Osteocyte (in vitro differentiated cells): ENCODE measurements at regions not wholly inside any gene's neighbourhood (a gene's known extent, or its start where the extent isn't known, plus 50 kb on each side); places are given as distances from the start of the nearest gene placed in this dataset.
"Not testable (repeated sequence)": the region's sequence is repeated elsewhere in the genome, so short reads cannot be mapped to it uniquely, and the experiment has no call there.

Experiments
- DNase-seq: peaks from one replicate; pipeline ENCODE4 v3.0.0; 2021; ENCODE audit warnings: mixed read lengths; ENCODE audit not compliant: unreplicated experiment; ENCODE audit errors: extremely low spot score
- H3K27ac Mint-ChIP-seq: one replicate; pipeline ENCODE4 v1.8.0; 2021; ENCODE audit warnings: mild to moderate bottlenecking, mixed read lengths; ENCODE audit not compliant: unreplicated experiment
- H3K27me3 Mint-ChIP-seq: one replicate; pipeline ENCODE4 v1.8.0; 2021; ENCODE audit warnings: mixed read lengths; ENCODE audit not compliant: unreplicated experiment
- H3K36me3 Mint-ChIP-seq: one replicate; pipeline ENCODE4 v1.8.0; 2021; ENCODE audit warnings: mixed read lengths; ENCODE audit not compliant: unreplicated experiment
- H3K4me1 Mint-ChIP-seq: one replicate; pipeline ENCODE4 v1.8.0; 2021; ENCODE audit warnings: mixed read lengths; ENCODE audit not compliant: unreplicated experiment
- H3K4me3 Mint-ChIP-seq: one replicate; pipeline ENCODE4 v1.8.0; 2021; ENCODE audit warnings: mild to moderate bottlenecking, moderate library complexity, mixed read lengths; ENCODE audit not compliant: unreplicated experiment
- H3K9me3 Mint-ChIP-seq: one replicate; pipeline ENCODE4 v1.8.0; 2021; ENCODE audit warnings: mixed read lengths; ENCODE audit not compliant: unreplicated experiment
- CTCF ChIP-seq: fragments of 200-600 bp; sonication (generic); IDR thresholded peaks from 2 replicates; pipeline ENCODE4 v1.5.0; 2021; ENCODE audit warnings: antibody characterized with exemption, mild to moderate bottlenecking, moderate library complexity

DNA sequence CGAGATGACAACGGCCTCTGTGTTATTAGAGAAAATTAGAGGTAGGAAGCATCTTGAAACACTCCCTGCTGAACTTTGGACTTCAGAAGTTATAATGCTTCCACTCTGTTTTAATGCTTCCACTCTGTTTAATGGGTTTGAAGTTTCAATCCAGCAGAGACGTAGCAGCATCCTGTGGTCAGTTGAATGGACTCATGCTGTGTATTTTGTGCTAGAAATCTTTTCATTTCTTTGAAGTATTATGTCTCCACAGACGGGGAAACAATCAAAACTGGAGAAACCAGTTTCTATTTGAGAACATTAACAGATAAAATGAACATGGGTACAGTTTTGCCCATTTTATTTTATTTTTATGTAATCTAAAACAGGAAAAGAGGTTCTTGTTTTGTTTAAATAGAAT lies 1736.2 kb downstream of the SLITRK5 start:
- no peak for DNase-seq
- H3K4me3 Mint-ChIP-seq: no peak overlapping the region
- H3K36me3 Mint-ChIP-seq: no peaks in the 10 kb centered on the region
- no peaks in the 10 kb centered on the region for H3K4me1 Mint-ChIP-seq
- TF ChIP-seq CTCF: no peak
- peaks cover 5% of the 10 kb centered on the region for H3K9me3 Mint-ChIP-seq
- H3K27me3 Mint-ChIP-seq: no peaks in the 10 kb centered on the region
- no peak overlapping the region for H3K27ac Mint-ChIP-seq

DNA sequence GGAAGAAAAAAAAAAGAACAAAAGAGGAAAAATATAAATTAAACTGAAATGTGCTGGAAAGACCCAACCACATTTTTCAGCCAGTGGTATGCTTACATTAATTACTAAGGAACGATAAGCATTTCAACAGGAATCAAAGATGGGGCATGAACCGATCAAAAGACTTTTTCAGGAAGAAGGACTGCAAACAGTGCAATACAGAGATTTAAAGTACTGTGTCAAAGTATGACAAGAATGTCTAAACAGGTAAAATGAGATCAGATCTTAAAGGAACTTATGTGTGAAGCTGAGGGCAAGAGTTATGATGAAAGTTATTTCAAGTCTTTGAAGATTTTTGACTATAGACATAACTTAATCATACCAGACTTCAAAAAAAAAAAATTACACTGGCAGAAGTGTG lies 1761.8 kb downstream of the SLITRK5 start:
- no peak for TF ChIP-seq CTCF
- no peaks in the 10 kb centered on the region for H3K36me3 Mint-ChIP-seq
- no peaks in the 10 kb centered on the region for H3K9me3 Mint-ChIP-seq
- DNase-seq: no peak
- H3K27me3 Mint-ChIP-seq: no peaks in the 10 kb centered on the region
- no peaks in the 10 kb centered on the region for H3K4me1 Mint-ChIP-seq
- H3K27ac Mint-ChIP-seq: no peak overlapping the region
- no peak overlapping the region for H3K4me3 Mint-ChIP-seq

DNA sequence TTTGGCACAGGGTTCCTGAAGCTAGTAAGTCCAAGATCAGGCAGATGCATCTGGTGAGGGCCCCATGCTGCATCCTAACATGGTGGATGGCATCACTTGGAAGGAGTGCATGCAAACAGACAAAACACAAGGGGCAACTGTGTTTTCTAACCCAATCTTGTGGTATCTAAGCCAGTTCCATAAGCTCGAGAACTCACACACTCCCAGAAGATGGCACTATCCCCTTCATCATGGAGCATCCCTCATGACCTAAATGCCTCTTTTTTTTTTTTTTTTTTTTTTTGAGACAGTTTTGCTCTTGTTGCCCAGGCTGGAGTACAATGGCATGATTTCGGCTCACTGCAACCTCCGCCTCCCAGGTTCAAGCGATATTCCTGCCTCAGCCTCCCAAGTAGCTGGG lies 1763.5 kb downstream of the SLITRK5 start:
- not testable (repeated sequence) for H3K4me3 Mint-ChIP-seq, H3K9me3 Mint-ChIP-seq, DNase-seq, H3K4me1 Mint-ChIP-seq, H3K27me3 Mint-ChIP-seq, H3K36me3 Mint-ChIP-seq, H3K27ac Mint-ChIP-seq

DNA sequence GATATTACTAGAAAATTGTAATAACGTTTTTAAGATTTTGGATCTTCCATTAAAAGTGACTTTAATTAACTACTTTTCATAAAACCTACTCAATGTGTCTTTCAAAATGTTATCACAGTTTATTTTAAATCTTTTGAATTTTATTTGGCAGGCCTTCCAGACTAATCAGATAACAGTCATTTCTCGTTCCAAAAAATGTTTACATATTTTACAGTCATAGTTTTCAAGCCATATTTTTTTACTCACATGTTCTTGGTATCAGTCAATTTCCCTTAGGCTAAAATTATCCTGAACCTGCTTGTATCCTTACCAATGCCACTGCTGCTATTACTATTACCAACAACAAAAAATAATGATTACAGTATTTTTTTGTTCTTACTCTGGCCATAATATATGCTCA lies 1783.5 kb downstream of the SLITRK5 start:
- Mint-ChIP-seq H3K4me3 (no peak overlapping the region), H3K4me1 (peaks cover 30% of the 10 kb centered on the region), H3K9me3 (no peaks in the 10 kb centered on the region), H3K27ac (no peak overlapping the region), H3K27me3 (no peaks in the 10 kb centered on the region), H3K36me3 (no peaks in the 10 kb centered on the region)
- no peak for TF ChIP-seq CTCF
- no peak for DNase-seq

- H3K9me3 Mint-ChIP-seq: no peaks in the 10 kb centered on the region
- no peak for DNase-seq
Observed at GRCh38 chr13:89455225-89455624, 1784.1 kb downstream of the SLITRK5 start.

More at GRCh38 chr13:89455225-89455624, 1784.1 kb downstream of the SLITRK5 start:
- no peak overlapping the region for H3K4me3 Mint-ChIP-seq
- no peak overlapping the region for H3K27ac Mint-ChIP-seq
- no peaks in the 10 kb centered on the region for H3K27me3 Mint-ChIP-seq
- peaks cover 30% of the 10 kb centered on the region for H3K4me1 Mint-ChIP-seq
- H3K36me3 Mint-ChIP-seq: no peaks in the 10 kb centered on the region
- TF ChIP-seq CTCF: no peak
